Endodermal cell (in vitro differentiated cells): ENCODE measurements at regions not wholly inside any gene's neighbourhood (a gene's known extent, or its start where the extent isn't known, plus 50 kb on each side); places are given as distances from the start of the nearest gene placed in this dataset.

Experiments used
- DNase-seq: peaks from one replicate; pipeline ENCODE4 v3.0.0-alpha.2; 2017
- H3K27ac ChIP-seq: 2 replicates; pipeline ENCODE4 v1.5.1; 2013; ENCODE audit warnings: mild to moderate bottlenecking, low read depth, low read length, moderate library complexity
- H3K27me3 ChIP-seq: 2 replicates; pipeline ENCODE4 v1.6.1; 2013; ENCODE audit warnings: mild to moderate bottlenecking, low read length, moderate library complexity; ENCODE audit not compliant: insufficient read depth, control insufficient read depth, poor library complexity, severe bottlenecking
- H3K36me3 ChIP-seq: 2 replicates; pipeline ENCODE4 v1.7.0; 2013; ENCODE audit warnings: mild to moderate bottlenecking, low read length, moderate library complexity; ENCODE audit not compliant: control insufficient read depth, insufficient read depth
- H3K4me1 ChIP-seq: one replicate; pipeline ENCODE4 v1.7.0; 2013; ENCODE audit warnings: low read length; ENCODE audit not compliant: control insufficient read depth, insufficient read depth
- H3K4me3 ChIP-seq: 2 replicates; pipeline ENCODE4 v1.5.1; 2013; ENCODE audit warnings: mild to moderate bottlenecking, low read length, moderate library complexity
- H3K9ac ChIP-seq: 2 replicates; pipeline ENCODE4 v1.6.1; 2013; ENCODE audit warnings: mild to moderate bottlenecking, low read length, moderate library complexity; ENCODE audit not compliant: poor library complexity, severe bottlenecking; ENCODE audit errors: extremely low read depth
- H3K9me3 ChIP-seq: 2 replicates; pipeline ENCODE4 v1.6.1; 2013; ENCODE audit warnings: mild to moderate bottlenecking, low read length, moderate library complexity; ENCODE audit not compliant: control insufficient read depth
- H3K27ac Mint-ChIP-seq: 2 replicates; pipeline ENCODE4 v1.8.0; 2020; ENCODE audit warnings: mixed read lengths
- H3K27me3 Mint-ChIP-seq: 2 replicates; pipeline ENCODE4 v1.8.0; 2021; ENCODE audit warnings: mild to moderate bottlenecking, mixed read lengths; ENCODE audit not compliant: insufficient read depth
- H3K36me3 Mint-ChIP-seq: 2 replicates; pipeline ENCODE4 v1.8.0; 2020; ENCODE audit warnings: low read depth, mixed read lengths
- H3K4me1 Mint-ChIP-seq: 2 replicates; pipeline ENCODE4 v1.8.0; 2020; ENCODE audit warnings: mixed read lengths
- H3K4me3 Mint-ChIP-seq: 2 replicates; pipeline ENCODE4 v1.8.0; 2020; ENCODE audit warnings: mild to moderate bottlenecking, moderate library complexity, mixed read lengths
- H3K9me3 Mint-ChIP-seq: 2 replicates; pipeline ENCODE4 v1.8.0; 2020; ENCODE audit warnings: mild to moderate bottlenecking, mixed read lengths
- WGBS, 2 experiments: methylation state at CpG; one replicate each; pipeline versions ENCODE4 v1.1.5 to v1.1.7; 2013; ENCODE audit warnings: missing lambda C conversion rate in 2 of 2, mixed read lengths in 1 of 2; ENCODE audit not compliant: insufficient coverage in 1 of 2, insufficient read length in 1 of 2; 5-methylcytosine and 5-hydroxymethylcytosine counted together
- TF ChIP-seq, protein P1 (sequence below): fragments of 200-600 bp; sonication (generic); conservative IDR thresholded peaks from 2 replicates; pipeline ENCODE4 v1.5.0; 2021; ENCODE audit warnings: antibody characterized with exemption, mild to moderate bottlenecking

DNA sequence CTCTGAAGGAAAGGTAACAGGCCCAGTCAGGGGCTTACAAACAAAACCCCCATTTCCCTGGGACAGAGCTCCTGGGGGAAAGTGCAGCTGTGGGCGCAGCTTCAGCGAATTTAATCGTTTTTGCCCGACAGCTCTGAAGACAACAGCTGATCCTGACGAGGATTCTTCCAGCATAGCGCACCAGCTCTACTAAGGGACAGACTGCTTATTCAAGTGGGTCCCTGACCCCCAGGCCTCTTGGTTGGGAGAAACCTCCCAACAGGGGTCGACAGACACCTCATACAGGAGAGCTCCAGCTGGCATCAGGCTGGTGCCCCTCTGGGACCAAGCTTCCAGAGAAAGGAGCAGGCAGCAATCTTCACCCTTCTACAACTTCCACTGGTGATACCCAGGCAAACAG is 486.7 kb downstream of the PRR32 start:
- Histone ChIP-seq H3K9me3 (no peaks in the 10 kb centered on the region), H3K36me3 (no peaks in the 10 kb centered on the region), H3K4me3 (no peak overlapping the region), H3K9ac (no peak overlapping the region), H3K27me3 (no peaks in the 10 kb centered on the region), H3K27ac (no peak overlapping the region), H3K4me1 (no peaks in the 10 kb centered on the region)
- Mint-ChIP-seq H3K4me3 (no peak overlapping the region), H3K9me3 (peaks cover 7% of the 10 kb centered on the region), H3K4me1 (no peaks in the 10 kb centered on the region), H3K36me3 (no peaks in the 10 kb centered on the region), H3K27me3 (no peaks in the 10 kb centered on the region), H3K27ac (no peak overlapping the region)
- WGBS, 2 experiments: 97 to 100% methylated on average over 5 to 7 of the region's 7 CpGs
- TF ChIP-seq, protein P1, sequence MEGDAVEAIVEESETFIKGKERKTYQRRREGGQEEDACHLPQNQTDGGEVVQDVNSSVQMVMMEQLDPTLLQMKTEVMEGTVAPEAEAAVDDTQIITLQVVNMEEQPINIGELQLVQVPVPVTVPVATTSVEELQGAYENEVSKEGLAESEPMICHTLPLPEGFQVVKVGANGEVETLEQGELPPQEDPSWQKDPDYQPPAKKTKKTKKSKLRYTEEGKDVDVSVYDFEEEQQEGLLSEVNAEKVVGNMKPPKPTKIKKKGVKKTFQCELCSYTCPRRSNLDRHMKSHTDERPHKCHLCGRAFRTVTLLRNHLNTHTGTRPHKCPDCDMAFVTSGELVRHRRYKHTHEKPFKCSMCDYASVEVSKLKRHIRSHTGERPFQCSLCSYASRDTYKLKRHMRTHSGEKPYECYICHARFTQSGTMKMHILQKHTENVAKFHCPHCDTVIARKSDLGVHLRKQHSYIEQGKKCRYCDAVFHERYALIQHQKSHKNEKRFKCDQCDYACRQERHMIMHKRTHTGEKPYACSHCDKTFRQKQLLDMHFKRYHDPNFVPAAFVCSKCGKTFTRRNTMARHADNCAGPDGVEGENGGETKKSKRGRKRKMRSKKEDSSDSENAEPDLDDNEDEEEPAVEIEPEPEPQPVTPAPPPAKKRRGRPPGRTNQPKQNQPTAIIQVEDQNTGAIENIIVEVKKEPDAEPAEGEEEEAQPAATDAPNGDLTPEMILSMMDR: no peak
- DNase-seq: no peak

DNA sequence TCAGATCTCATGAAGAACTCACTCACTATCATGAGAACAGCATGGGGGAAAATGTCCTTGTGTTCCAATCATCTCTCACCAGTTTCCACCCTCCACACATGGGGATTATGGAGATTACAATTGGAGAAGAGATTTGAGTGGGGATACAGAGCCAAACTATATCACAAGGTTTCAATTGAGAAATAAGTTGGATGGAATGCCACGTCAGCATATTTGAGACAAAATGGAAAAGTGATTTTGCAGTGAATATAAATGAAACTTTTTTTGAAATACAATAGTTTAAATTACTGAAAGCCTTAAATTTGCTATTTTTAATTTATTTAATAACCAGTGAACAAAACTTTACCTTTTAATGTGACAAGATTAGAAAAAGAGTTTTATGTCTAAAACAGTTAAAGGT is 494.1 kb downstream of the PRR32 start:
- H3K36me3 Mint-ChIP-seq: no peaks in the 10 kb centered on the region
- Histone ChIP-seq H3K27ac (no peak overlapping the region), H3K9me3 (no peaks in the 10 kb centered on the region), H3K4me3 (no peak overlapping the region), H3K9ac (no peak overlapping the region), H3K27me3 (no peaks in the 10 kb centered on the region), H3K4me1 (no peaks in the 10 kb centered on the region), H3K36me3 (no peaks in the 10 kb centered on the region)
- H3K9me3 Mint-ChIP-seq: no peaks in the 10 kb centered on the region
- TF ChIP-seq, protein P1: no peak
- H3K4me3 Mint-ChIP-seq: no peak overlapping the region
- peaks cover under 1% of the 10 kb centered on the region for H3K4me1 Mint-ChIP-seq
- WGBS, 2 experiments: 100% methylated on average over 1 of the region's 1 CpG; no CpG with 5 or more reads in 1 of the 2 experiments
- H3K27ac Mint-ChIP-seq: no peak overlapping the region
- no peaks in the 10 kb centered on the region for H3K27me3 Mint-ChIP-seq
- DNase-seq: no peak

DNA sequence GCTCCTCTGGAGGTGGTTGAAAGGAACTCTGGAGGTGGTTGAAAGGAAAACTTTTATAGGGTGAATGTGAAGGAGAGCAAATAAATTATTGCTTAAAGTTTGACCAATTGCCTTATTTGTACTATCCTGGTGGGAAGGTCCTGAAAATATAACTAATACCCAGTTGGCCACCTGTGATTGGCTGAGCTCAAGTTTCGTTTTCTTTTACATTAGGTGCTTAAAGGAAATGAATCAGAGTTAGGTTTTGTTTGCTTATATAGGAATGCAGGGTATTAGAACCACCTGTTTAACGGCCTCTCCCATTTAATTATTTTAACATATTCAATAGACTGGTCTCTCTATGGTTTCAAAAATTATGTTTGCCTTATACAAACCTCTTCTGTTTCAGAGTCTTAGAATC is 497.6 kb downstream of the PRR32 start:
- DNase-seq: no peak
- Mint-ChIP-seq H3K9me3 (no peaks in the 10 kb centered on the region), H3K27ac (no peak overlapping the region), H3K4me3 (no peak overlapping the region), H3K4me1 (peaks cover 10% of the 10 kb centered on the region), H3K27me3 (no peaks in the 10 kb centered on the region), H3K36me3 (no peaks in the 10 kb centered on the region)
- Histone ChIP-seq H3K9ac (no peak overlapping the region), H3K27ac (no peak overlapping the region), H3K4me1 (no peaks in the 10 kb centered on the region), H3K4me3 (no peak overlapping the region), H3K36me3 (no peaks in the 10 kb centered on the region), H3K27me3 (no peaks in the 10 kb centered on the region), H3K9me3 (no peaks in the 10 kb centered on the region)
- WGBS, 2 experiments: 100% methylated on average over 1 of the region's 2 CpGs; no CpG with 5 or more reads in 1 of the 2 experiments
- TF ChIP-seq, protein P1: no peak
